ENCODE measurements at regions not wholly inside any gene's neighbourhood (a gene's known extent, or its start where the extent isn't known, plus 50 kb on each side); places are given as distances from the start of the nearest gene placed in this dataset.

DNA sequence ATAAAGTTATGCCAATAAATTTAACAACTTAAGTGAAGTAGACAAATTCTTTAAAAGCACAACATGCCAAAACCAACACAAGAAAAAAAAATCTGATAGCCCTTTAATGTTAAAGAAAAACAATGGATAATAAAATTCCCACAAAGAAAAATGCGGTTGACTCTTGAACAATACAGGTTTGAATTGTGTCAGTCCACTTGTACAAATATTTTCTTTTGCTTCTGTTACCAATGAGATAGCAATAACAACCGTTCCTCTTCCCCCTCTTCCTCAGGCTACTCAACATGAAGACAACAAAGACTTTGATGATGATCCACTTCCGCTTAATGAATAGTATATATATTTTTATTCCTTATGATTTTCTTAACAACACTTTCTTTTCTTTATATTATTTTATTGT lies 283.9 kb upstream of the MAN1A1 start:
- TF ChIP-seq POLR2A (IDR thresholded peaks at IDR 0.05; ENCODE audit: low read depth, low read length), result no peak
- TF ChIP-seq RFX5 (IDR thresholded peaks at IDR 0.05; ENCODE audit: low read depth, low read length), result no peak
- no peak for TF ChIP-seq MAFK (IDR thresholded peaks at IDR 0.05; ENCODE audit: low read depth, low read length)
- no peak for TF ChIP-seq CEBPB (IDR thresholded peaks at IDR 0.05; ENCODE audit: low read depth, low read length)
- no peak for TF ChIP-seq BHLHE40 (IDR thresholded peaks at IDR 0.05; ENCODE audit: low read depth, low read length)
- TF ChIP-seq, protein P1, sequence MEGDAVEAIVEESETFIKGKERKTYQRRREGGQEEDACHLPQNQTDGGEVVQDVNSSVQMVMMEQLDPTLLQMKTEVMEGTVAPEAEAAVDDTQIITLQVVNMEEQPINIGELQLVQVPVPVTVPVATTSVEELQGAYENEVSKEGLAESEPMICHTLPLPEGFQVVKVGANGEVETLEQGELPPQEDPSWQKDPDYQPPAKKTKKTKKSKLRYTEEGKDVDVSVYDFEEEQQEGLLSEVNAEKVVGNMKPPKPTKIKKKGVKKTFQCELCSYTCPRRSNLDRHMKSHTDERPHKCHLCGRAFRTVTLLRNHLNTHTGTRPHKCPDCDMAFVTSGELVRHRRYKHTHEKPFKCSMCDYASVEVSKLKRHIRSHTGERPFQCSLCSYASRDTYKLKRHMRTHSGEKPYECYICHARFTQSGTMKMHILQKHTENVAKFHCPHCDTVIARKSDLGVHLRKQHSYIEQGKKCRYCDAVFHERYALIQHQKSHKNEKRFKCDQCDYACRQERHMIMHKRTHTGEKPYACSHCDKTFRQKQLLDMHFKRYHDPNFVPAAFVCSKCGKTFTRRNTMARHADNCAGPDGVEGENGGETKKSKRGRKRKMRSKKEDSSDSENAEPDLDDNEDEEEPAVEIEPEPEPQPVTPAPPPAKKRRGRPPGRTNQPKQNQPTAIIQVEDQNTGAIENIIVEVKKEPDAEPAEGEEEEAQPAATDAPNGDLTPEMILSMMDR (conservative IDR thresholded peaks at IDR 0.05; ENCODE audit: low read depth, low read length), result no peak
- no peak for TF ChIP-seq CHD1 (IDR thresholded peaks at IDR 0.05; ENCODE audit: low read depth, low read length)
- no peak for TF ChIP-seq MXI1 (IDR thresholded peaks at IDR 0.05; ENCODE audit: borderline replicate concordance, low read depth, low read length)
- no peak for TF ChIP-seq RAD21 (IDR thresholded peaks at IDR 0.05; ENCODE audit: low read length)
- no peak for TF ChIP-seq ELK1 (IDR thresholded peaks at IDR 0.05; ENCODE audit: borderline replicate concordance, low read depth, low read length)
- TF ChIP-seq NFE2L2 (IDR thresholded peaks at IDR 0.05; ENCODE audit: low read depth, low read length), result no peak
- TF ChIP-seq SMC3 (IDR thresholded peaks at IDR 0.05; ENCODE audit: low read depth, low read length), result no peak
- no peak for TF ChIP-seq USF2 (IDR thresholded peaks at IDR 0.05; ENCODE audit: low read depth, low read length)
- no peak for TF ChIP-seq FOS (IDR thresholded peaks at IDR 0.05; ENCODE audit: low read depth, low read length)

Data from IMR-90 (cell line).